Endothelial cell of umbilical vein (primary cell): ENCODE measurements at regions not wholly inside any gene's neighbourhood (a gene's known extent, or its start where the extent isn't known, plus 50 kb on each side); places are given as distances from the start of the nearest gene placed in this dataset.

Source experiments
- BruUV-seq: library from RNA; stranded (reverse); fragments of 400-500 nt; replicated peaks from 2 replicates; lab custom pipeline; 2021; lab: Mats Ljungman, UMichigan
- CTCF ChIA-PET: fragments of 300-600, 350-600 bp; sonication (Branson Sonifier 250); formaldehyde crosslinking; loops from one replicate; lab custom pipeline; 2021; ENCODE audit warnings: antibody characterized with exemption, inconsistent platforms; lab: Charles Lee
- POLR2A ChIA-PET: fragments of 300-600, 350-600 bp; sonication (Branson Sonifier 250); formaldehyde crosslinking; loops from one replicate; lab custom pipeline; 2021; ENCODE audit warnings: antibody characterized with exemption, inconsistent platforms; lab: Charles Lee
- DNase-seq: peaks from one replicate; pipeline ENCODE4 v3.0.0-alpha.2; 2011; ENCODE audit warnings: low read depth, low spot score
- FAIRE-seq: peaks from 2 replicates; lab custom pipeline; 2011; peaks lifted over from hg19 to GRCh38; lab: Jason Lieb, UNC
- H2AFZ ChIP-seq: 2 replicates; pipeline ENCODE4 v1.6.0; 2012; ENCODE audit warnings: low read depth, low read length, control low read depth, inconsistent platforms
- H3K27ac ChIP-seq: 2 replicates; pipeline ENCODE4 v1.5.1; 2011; ENCODE audit warnings: low read depth, mild to moderate bottlenecking, control low read depth, low read length, moderate library complexity; ENCODE audit not compliant: insufficient read depth
- H3K27me3 ChIP-seq, 2 experiments: 2 replicates each; pipeline versions ENCODE4 v1.6.0 to v1.6.1; 2011; ENCODE audit warnings: low read length in 2 of 2, mixed read lengths in 1 of 2; ENCODE audit not compliant: control insufficient read depth in 2 of 2, insufficient read depth in 2 of 2
- H3K36me3 ChIP-seq, 2 experiments: 2 replicates in 1 of 2; 3 replicates in 1 of 2; pipeline ENCODE4 v1.5.1; 2011; ENCODE audit warnings: low read length in 2 of 2, mild to moderate bottlenecking in 1 of 2, moderate library complexity in 1 of 2; ENCODE audit not compliant: control insufficient read depth in 2 of 2, insufficient read depth in 2 of 2; ENCODE audit errors: extremely low read depth in 1 of 2
- H3K4me1 ChIP-seq: 3 replicates; pipeline ENCODE4 v1.5.1; 2011; ENCODE audit warnings: mild to moderate bottlenecking, low read length; ENCODE audit not compliant: control insufficient read depth, insufficient read depth; ENCODE audit errors: extremely low read depth
- H3K4me2 ChIP-seq: 2 replicates; pipeline ENCODE4 v1.6.1; 2011; ENCODE audit warnings: low read length, control low read depth, mixed read lengths; ENCODE audit not compliant: insufficient read depth
- H3K4me3 ChIP-seq, 3 experiments: fragments of 200-600 bp in 1 of 3; sonication (generic), shearing (Covaris generic) in 1 of 3; replicated peaks in 1 of 3; 2 replicates each; pipeline ENCODE4 v1.5.1; 2011 to 2016; ENCODE audit warnings: control low read depth in 3 of 3, low read length in 3 of 3, mild to moderate bottlenecking in 2 of 3, inconsistent platforms in 1 of 3, low read depth in 1 of 3, moderate library complexity in 1 of 3; ENCODE audit not compliant: insufficient read depth in 1 of 3
- H3K79me2 ChIP-seq: 2 replicates; pipeline ENCODE4 v1.6.0; 2012; ENCODE audit warnings: low read length, inconsistent platforms; ENCODE audit not compliant: control insufficient read depth, insufficient read depth
- H3K9ac ChIP-seq: replicated peaks from 2 replicates; pipeline ENCODE3; 2011; ENCODE audit warnings: low read length, control low read depth; ENCODE audit not compliant: insufficient read depth; ENCODE audit errors: extremely low read depth
- H3K9me1 ChIP-seq: replicated peaks from 3 replicates; pipeline ENCODE4 v1.6.0; 2011; ENCODE audit warnings: mild to moderate bottlenecking, low read length; ENCODE audit not compliant: control insufficient read depth, insufficient read depth; ENCODE audit errors: extremely low read depth
- H3K9me3 ChIP-seq: replicated peaks from 2 replicates; pipeline ENCODE4 v1.5.1; 2012; ENCODE audit warnings: low read length, inconsistent platforms; ENCODE audit not compliant: control insufficient read depth, insufficient read depth
- H4K20me1 ChIP-seq: replicated peaks from 2 replicates; pipeline ENCODE3; 2011; ENCODE audit warnings: mild to moderate bottlenecking, low read length; ENCODE audit not compliant: control insufficient read depth, insufficient read depth; ENCODE audit errors: extremely low read depth
- EZH2 ChIP-seq: IDR thresholded peaks from 2 replicates; pipeline ENCODE4 v1.6.1; 2012; ENCODE audit warnings: borderline replicate concordance, low read depth, mild to moderate bottlenecking, moderate library complexity, low read length, inconsistent platforms; ENCODE audit not compliant: severe bottlenecking
- FOS ChIP-seq: IDR thresholded peaks from 2 replicates; pipeline ENCODE4 v1.6.1; 2011; ENCODE audit warnings: mild to moderate bottlenecking, low read length, moderate library complexity, borderline replicate concordance; ENCODE audit not compliant: insufficient read depth
- GATA2 ChIP-seq: IDR thresholded peaks from 2 replicates; pipeline ENCODE4 v1.7.0; 2011; ENCODE audit warnings: low read depth, mild to moderate bottlenecking, moderate library complexity, mixed read lengths, low read length; ENCODE audit not compliant: insufficient read length, insufficient read depth
- JUN ChIP-seq: IDR thresholded peaks from 2 replicates; pipeline ENCODE4 v1.6.1; 2011; ENCODE audit warnings: borderline replicate concordance, low read depth; ENCODE audit not compliant: insufficient read length, insufficient read depth
- MYC ChIP-seq: IDR thresholded peaks from one replicate; pipeline ENCODE4 v1.6.1; 2011; ENCODE audit warnings: mild to moderate bottlenecking, low read depth, low read length
- POLR2A ChIP-seq: IDR thresholded peaks from 2 replicates; pipeline ENCODE4 v1.6.1; 2012; ENCODE audit warnings: low read depth, mild to moderate bottlenecking, control low read depth, low read length
- POLR2AphosphoS5 ChIP-seq: IDR thresholded peaks from 2 replicates; pipeline ENCODE4 v1.6.1; 2012; ENCODE audit warnings: low read depth, mild to moderate bottlenecking, control low read depth, low read length, moderate library complexity; ENCODE audit not compliant: insufficient read depth
- dilution Hi-C: fragments of 300-500 bp; cut with MboI; formaldehyde crosslinking; loops from one replicate; pipeline ENCODE4 v1.15.0; 2019; ENCODE audit warnings: low sequenced_read_pairs; ENCODE audit not compliant: extremely low pct_ligation_motif_present
- intact Hi-C: fragments of 100-400 bp; cut with micrococcal nuclease; formaldehyde crosslinking; loops from one replicate; pipeline ENCODE4 v1.10.0; 2022
- TF ChIP-seq, protein P1 (sequence below): IDR thresholded peaks from 2 replicates; pipeline ENCODE4 v1.6.1; 2011; ENCODE audit not compliant: insufficient read depth, insufficient read length
- TF ChIP-seq, protein P2 (sequence below), 2 donors: IDR thresholded peaks; 1 replicate in 1 of 2; 2 replicates in 1 of 2; pipeline ENCODE4 v1.5.1; 2011; ENCODE audit warnings: low read length in 2 of 2, mild to moderate bottlenecking in 2 of 2, moderate library complexity in 2 of 2, control low read depth in 1 of 2, inconsistent platforms in 1 of 2, low read depth in 1 of 2; ENCODE audit not compliant: insufficient read depth in 1 of 2; ENCODE audit errors: extremely low read depth in 1 of 2

- no peak overlapping the region for H3K9ac ChIP-seq
- no peaks in the 10 kb centered on the region for H4K20me1 ChIP-seq
- H3K9me3 ChIP-seq: no peaks in the 10 kb centered on the region
- no peaks in the 10 kb centered on the region for H3K9me1 ChIP-seq
- no peaks in the 10 kb centered on the region for H3K27me3 ChIP-seq
- CTCF ChIA-PET: interaction anchor here (1.2 kb wide), 1 partner anchor 172 kb away, joined by 3 read pairs; no protein-coding TSS in a partner anchor
- FAIRE-seq: no peak
- H3K4me2 ChIP-seq: no peak overlapping the region
- BruUV-seq: no TSS peak
- no peak overlapping the region for H3K27ac ChIP-seq
- H3K4me3 ChIP-seq: no peak overlapping the region
- TF ChIP-seq, protein P1, sequence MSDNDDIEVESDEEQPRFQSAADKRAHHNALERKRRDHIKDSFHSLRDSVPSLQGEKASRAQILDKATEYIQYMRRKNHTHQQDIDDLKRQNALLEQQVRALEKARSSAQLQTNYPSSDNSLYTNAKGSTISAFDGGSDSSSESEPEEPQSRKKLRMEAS: no peak
- TF ChIP-seq GATA2 (no peak), POLR2AphosphoS5 (no peak), POLR2A (no peak), JUN (no peak), FOS (no peak), EZH2 (no peak), MYC (no peak)
- TF ChIP-seq, protein P2, sequence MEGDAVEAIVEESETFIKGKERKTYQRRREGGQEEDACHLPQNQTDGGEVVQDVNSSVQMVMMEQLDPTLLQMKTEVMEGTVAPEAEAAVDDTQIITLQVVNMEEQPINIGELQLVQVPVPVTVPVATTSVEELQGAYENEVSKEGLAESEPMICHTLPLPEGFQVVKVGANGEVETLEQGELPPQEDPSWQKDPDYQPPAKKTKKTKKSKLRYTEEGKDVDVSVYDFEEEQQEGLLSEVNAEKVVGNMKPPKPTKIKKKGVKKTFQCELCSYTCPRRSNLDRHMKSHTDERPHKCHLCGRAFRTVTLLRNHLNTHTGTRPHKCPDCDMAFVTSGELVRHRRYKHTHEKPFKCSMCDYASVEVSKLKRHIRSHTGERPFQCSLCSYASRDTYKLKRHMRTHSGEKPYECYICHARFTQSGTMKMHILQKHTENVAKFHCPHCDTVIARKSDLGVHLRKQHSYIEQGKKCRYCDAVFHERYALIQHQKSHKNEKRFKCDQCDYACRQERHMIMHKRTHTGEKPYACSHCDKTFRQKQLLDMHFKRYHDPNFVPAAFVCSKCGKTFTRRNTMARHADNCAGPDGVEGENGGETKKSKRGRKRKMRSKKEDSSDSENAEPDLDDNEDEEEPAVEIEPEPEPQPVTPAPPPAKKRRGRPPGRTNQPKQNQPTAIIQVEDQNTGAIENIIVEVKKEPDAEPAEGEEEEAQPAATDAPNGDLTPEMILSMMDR (IDR thresholded peaks at IDR 0.05; ENCODE audit: extremely low read depth in 1 of 2, insufficient read depth in 1 of 2, low read depth in 1 of 2, low read length in 2 of 2): no peak
- peaks cover 1% of the 10 kb centered on the region for H3K4me1 ChIP-seq
- POLR2A ChIA-PET: no interaction called here
- H2AFZ ChIP-seq: no peak overlapping the region
- dilution Hi-C loops: no loop called here
- H3K79me2 ChIP-seq: no peaks in the 10 kb centered on the region
- H3K36me3 ChIP-seq: no peaks in the 10 kb centered on the region
- intact Hi-C loops: no loop called here
- DNase-seq: no peak
Measured at GRCh38 chr7:91459539-91459938, 195.3 kb downstream of the FZD1 start.
